Astrocyte of the cerebellum (primary cell): ENCODE measurements at regions not wholly inside any gene's neighbourhood (a gene's known extent, or its start where the extent isn't known, plus 50 kb on each side); places are given as distances from the start of the nearest gene placed in this dataset.

Experiments used
- DNase-seq: peaks from one replicate; pipeline ENCODE4 v3.0.0-alpha.2; 2011; ENCODE audit warnings: low read depth
- H3K4me3 ChIP-seq: 2 replicates; pipeline ENCODE4 v1.5.1; 2011; ENCODE audit warnings: mild to moderate bottlenecking, low read depth, low read length, moderate library complexity
- CTCF ChIP-seq: IDR thresholded peaks from 2 replicates; pipeline ENCODE4 v1.5.1; 2012; ENCODE audit warnings: low read length, low read depth, moderate library complexity, mild to moderate bottlenecking; ENCODE audit errors: missing control alignments
- in situ Hi-C: cut with HindIII; loops from 2 replicates; pipeline ENCODE4 v1.10.0; 2017; ENCODE audit warnings: low sequenced_read_pairs

- TF ChIP-seq CTCF, result no peak
- in situ Hi-C loops, result no loop called here
- DNase-seq, result no peak
- H3K4me3 ChIP-seq, result no peak overlapping the region
Observed at GRCh38 chr7:115078386-115078785, 156.5 kb downstream of the MDFIC start.

- no peak for DNase-seq
- H3K4me3 ChIP-seq, result no peak overlapping the region
- no peak for TF ChIP-seq CTCF
- in situ Hi-C loops, result no loop called here
Observed at GRCh38 chr7:115070311-115070710, 148.4 kb downstream of the MDFIC start.
